ENCODE measurements at regions not wholly inside any gene's neighbourhood (a gene's known extent, or its start where the extent isn't known, plus 50 kb on each side); places are given as distances from the start of the nearest gene placed in this dataset.
"Not testable (repeated sequence)": the region's sequence is repeated elsewhere in the genome, so short reads cannot be mapped to it uniquely, and the experiment has no call there.

DNA sequence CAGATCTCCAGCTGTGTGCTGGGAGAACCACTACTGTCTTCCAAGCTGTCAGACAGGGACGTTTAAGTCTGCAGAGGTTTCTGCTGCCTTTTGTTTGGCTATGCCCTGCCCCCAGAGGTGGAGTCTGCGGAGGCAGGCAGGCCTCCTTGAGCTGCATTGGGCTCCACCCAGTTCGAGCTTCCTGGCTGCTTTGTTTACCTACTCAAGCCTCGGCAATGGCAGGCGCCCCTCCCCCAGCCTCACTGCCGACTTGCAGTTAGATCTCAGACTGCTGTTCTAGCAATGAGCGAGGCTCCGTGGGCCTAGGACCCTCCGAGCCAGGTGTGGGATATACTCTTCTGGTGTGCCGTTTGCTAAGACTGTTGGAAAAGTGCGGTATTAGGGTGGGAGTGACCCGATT lies 206.8 kb upstream of the FBXO33 start:
- TF ChIP-seq SP1 (IDR thresholded peaks at IDR 0.05; ENCODE audit: low read depth); EZH2 (IDR thresholded peaks at IDR 0.05); CEBPB (IDR thresholded peaks at IDR 0.05; ENCODE audit: low read depth); POLR2A (IDR thresholded peaks at IDR 0.05; ENCODE audit: borderline replicate concordance, extremely low read depth, insufficient read depth, insufficient read length); POLR2AphosphoS5 (IDR thresholded peaks at IDR 0.05; ENCODE audit: low read depth, low read length); TCF7L2 (IDR thresholded peaks at IDR 0.05; ENCODE audit: borderline replicate concordance, extremely low read depth, insufficient read depth, insufficient read length); SIN3A (IDR thresholded peaks at IDR 0.05; ENCODE audit: low read depth); ELF1 (IDR thresholded peaks at IDR 0.05; ENCODE audit: borderline replicate concordance, low read depth); ZNF274 (IDR thresholded peaks at IDR 0.05; ENCODE audit: low read depth, low read length); RAD21 (IDR thresholded peaks at IDR 0.05; ENCODE audit: low read depth): not testable (repeated sequence)
- TF ChIP-seq, protein P1, sequence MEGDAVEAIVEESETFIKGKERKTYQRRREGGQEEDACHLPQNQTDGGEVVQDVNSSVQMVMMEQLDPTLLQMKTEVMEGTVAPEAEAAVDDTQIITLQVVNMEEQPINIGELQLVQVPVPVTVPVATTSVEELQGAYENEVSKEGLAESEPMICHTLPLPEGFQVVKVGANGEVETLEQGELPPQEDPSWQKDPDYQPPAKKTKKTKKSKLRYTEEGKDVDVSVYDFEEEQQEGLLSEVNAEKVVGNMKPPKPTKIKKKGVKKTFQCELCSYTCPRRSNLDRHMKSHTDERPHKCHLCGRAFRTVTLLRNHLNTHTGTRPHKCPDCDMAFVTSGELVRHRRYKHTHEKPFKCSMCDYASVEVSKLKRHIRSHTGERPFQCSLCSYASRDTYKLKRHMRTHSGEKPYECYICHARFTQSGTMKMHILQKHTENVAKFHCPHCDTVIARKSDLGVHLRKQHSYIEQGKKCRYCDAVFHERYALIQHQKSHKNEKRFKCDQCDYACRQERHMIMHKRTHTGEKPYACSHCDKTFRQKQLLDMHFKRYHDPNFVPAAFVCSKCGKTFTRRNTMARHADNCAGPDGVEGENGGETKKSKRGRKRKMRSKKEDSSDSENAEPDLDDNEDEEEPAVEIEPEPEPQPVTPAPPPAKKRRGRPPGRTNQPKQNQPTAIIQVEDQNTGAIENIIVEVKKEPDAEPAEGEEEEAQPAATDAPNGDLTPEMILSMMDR (IDR thresholded peaks at IDR 0.05 in 2 of 3, conservative IDR thresholded peaks at IDR 0.05 in 1 of 3; ENCODE audit: borderline replicate concordance in 1 of 3, insufficient read depth in 1 of 3, low read depth in 2 of 3, low read length in 2 of 3), result not testable (repeated sequence)
- TF ChIP-seq, protein P2, sequence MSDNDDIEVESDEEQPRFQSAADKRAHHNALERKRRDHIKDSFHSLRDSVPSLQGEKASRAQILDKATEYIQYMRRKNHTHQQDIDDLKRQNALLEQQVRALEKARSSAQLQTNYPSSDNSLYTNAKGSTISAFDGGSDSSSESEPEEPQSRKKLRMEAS (IDR thresholded peaks at IDR 0.05), result not testable (repeated sequence)
